Pons (tissue), 1 donor: ENCODE measurements at regions not wholly inside any gene's neighbourhood (a gene's known extent, or its start where the extent isn't known, plus 50 kb on each side); places are given as distances from the start of the nearest gene placed in this dataset.

Experiments used
- DNase-seq: peaks from one replicate; pipeline ENCODE4 v3.0.0-alpha.2; 2016; ENCODE audit warnings: low spot score

- DNase-seq = no peak
These were observed 66.7 kb upstream of the MIR17HG start for GRCh38 chr13:91280801-91281200.

GRCh38 chr13:91284335-91284734 lies 63.2 kb upstream of the MIR17HG start:
- no peak for DNase-seq

DNA sequence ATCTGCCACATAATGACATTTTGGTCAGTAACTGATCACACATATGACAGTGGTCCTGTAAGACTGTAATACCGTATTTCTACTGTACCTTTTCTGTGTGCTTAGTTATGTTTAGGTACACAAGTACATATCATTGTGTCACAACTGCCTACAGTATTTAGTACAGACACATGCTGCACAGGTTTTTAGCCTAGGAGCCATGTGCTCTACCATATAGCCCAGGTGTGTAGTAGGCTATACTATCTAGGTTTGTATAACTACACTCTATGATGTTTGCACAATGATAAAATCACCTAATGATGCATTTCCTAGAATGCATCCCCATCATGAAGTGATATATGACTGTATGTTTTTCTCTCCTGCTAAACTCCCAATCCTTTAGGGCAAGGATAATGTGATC lies 61.2 kb upstream of the MIR17HG start:
- no peak for DNase-seq

- DNase-seq = peak; percentile 12
These were observed 56.4 kb upstream of the MIR17HG start for GRCh38 chr13:91291078-91291477.

- DNase-seq = no peak
These were observed 54.8 kb upstream of the MIR17HG start for GRCh38 chr13:91292630-91293221.

GRCh38 chr13:91295712-91296410 lies 51.6 kb upstream of the MIR17HG start:
- no peak for DNase-seq

DNA sequence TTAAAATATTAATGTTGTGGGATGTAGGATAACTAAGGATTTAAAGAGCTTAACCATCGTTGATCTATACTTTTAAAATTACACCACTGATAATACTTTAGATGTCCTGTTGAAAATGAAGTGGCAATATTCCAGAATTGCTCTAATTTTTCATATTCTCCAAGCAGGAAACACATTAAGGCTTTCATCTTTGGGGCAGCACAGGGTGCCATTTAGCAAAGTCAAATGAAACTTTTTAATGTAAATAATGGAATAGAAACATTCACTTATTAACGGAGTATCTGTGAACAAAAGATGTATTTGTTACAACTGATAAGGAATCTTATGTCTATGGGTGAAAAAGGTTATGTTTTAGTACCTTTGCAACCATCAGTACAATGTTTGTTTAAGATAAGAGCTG lies 50.0 kb upstream of the MIR17HG start:
- DNase-seq = no peak
